GM21526 (cell line): ENCODE measurements at regions not wholly inside any gene's neighbourhood (a gene's known extent, or its start where the extent isn't known, plus 50 kb on each side); places are given as distances from the start of the nearest gene placed in this dataset.
"Not testable (repeated sequence)": the region's sequence is repeated elsewhere in the genome, so short reads cannot be mapped to it uniquely, and the experiment has no call there.

Experiments used
- ATAC-seq: cut with Tn5 transposase; IDR thresholded peaks from one replicate; pipeline ENCODE4 v1.9.1; 2021; ENCODE audit warnings: moderate library complexity; ENCODE audit not compliant: unreplicated experiment, low FRiP score

GRCh38 chr6:26279371-26279770, 85.6 kb upstream of the BTN3A2 start:
- ATAC-seq: not testable (repeated sequence)

GRCh38 chr6:26280407-26280806, 84.6 kb upstream of the BTN3A2 start:
- ATAC-seq: no peak

- ATAC-seq: no peak
Measured at GRCh38 chr6:26284537-26285142, 80.4 kb upstream of the BTN3A2 start.

- peak; percentile 58 for ATAC-seq
Measured at GRCh38 chr6:26285143-26286134, 79.6 kb upstream of the BTN3A2 start.

GRCh38 chr6:26286168-26286877, 78.7 kb upstream of the BTN3A2 start:
- no peak for ATAC-seq

- ATAC-seq: no peak
Measured at GRCh38 chr6:26288155-26288554, 76.8 kb upstream of the BTN3A2 start.

GRCh38 chr6:26290941-26291340, 74.1 kb upstream of the BTN3A2 start:
- no peak for ATAC-seq

GRCh38 chr6:26292709-26293108, 72.3 kb upstream of the BTN3A2 start:
- ATAC-seq: no peak

- ATAC-seq: no peak
Measured at GRCh38 chr6:26294302-26294701, 70.7 kb upstream of the BTN3A2 start.

- no peak for ATAC-seq
Measured at GRCh38 chr6:26295691-26296555, 69.1 kb upstream of the BTN3A2 start.

GRCh38 chr6:26296556-26296856, 68.5 kb upstream of the BTN3A2 start:
- no peak for ATAC-seq

- no peak for ATAC-seq
Measured at GRCh38 chr6:26296857-26297648, 67.9 kb upstream of the BTN3A2 start.

GRCh38 chr6:26299286-26300042, 65.5 kb upstream of the BTN3A2 start:
- no peak for ATAC-seq

GRCh38 chr6:26300043-26300331, 65.0 kb upstream of the BTN3A2 start:
- no peak for ATAC-seq

GRCh38 chr6:26300359-26300758, 64.6 kb upstream of the BTN3A2 start:
- no peak for ATAC-seq

- ATAC-seq: no peak
Measured at GRCh38 chr6:26300828-26301227, 64.2 kb upstream of the BTN3A2 start.

GRCh38 chr6:26301638-26302037, 63.4 kb upstream of the BTN3A2 start:
- no peak for ATAC-seq

GRCh38 chr6:26302941-26303559, 61.9 kb upstream of the BTN3A2 start:
- ATAC-seq: no peak
